Motor neuron (in vitro differentiated cells): ENCODE measurements at regions not wholly inside any gene's neighbourhood (a gene's known extent, or its start where the extent isn't known, plus 50 kb on each side); places are given as distances from the start of the nearest gene placed in this dataset.

ENCODE experiments used
- ATAC-seq, 8 experiments: fragments of 200-7000 bp; cut with Tn5 transposase; replicated peaks in 6 of 8; 2 replicates each; pipeline ENCODE4 v1.8.0; 2021; ENCODE audit warnings: mild to moderate bottlenecking in 8 of 8, moderate library complexity in 8 of 8
- H3K27ac ChIP-seq, 2 donors: fragments of 250-450 bp; sonication (Bioruptor Pico); 2 replicates each; pipeline ENCODE4 v1.9.0; 2021; ENCODE audit warnings: antibody characterized with exemption in 2 of 2, mild to moderate bottlenecking in 2 of 2, moderate library complexity in 1 of 2
- H3K4me1 ChIP-seq, 2 donors: fragments of 250-450 bp; sonication (Bioruptor Pico); replicated peaks in 1 of 2; 2 replicates each; pipeline ENCODE4 v1.6.1; 2021; ENCODE audit warnings: antibody characterized with exemption in 2 of 2, mild to moderate bottlenecking in 2 of 2, moderate library complexity in 1 of 2
- H3K4me3 ChIP-seq, 5 donors: fragments of 250-450 bp; sonication (Bioruptor Pico); 2 replicates each; pipeline ENCODE4 v1.9.0; 2021; ENCODE audit warnings: antibody characterized with exemption in 5 of 5, mild to moderate bottlenecking in 5 of 5, moderate library complexity in 4 of 5
- WGBS, 10 experiments: fragments of 450-650 bp; shearing (Covaris generic); methylation state at CpG; one replicate each; pipeline ENCODE4 v1.0.0; 2022; 5-methylcytosine and 5-hydroxymethylcytosine counted together
- in situ Hi-C, 9 experiments: fragments of 400-800 bp; cut with MboI; loops; one replicate each; pipeline ENCODE4 v1.15.0; 2021; ENCODE audit warnings: low sequenced_read_pairs in 9 of 9, low pct_unique_long_range_greater_than_20kb in 2 of 9; ENCODE audit not compliant: unreplicated experiment in 9 of 9

GRCh38 chr7:10082896-10083295, 890.8 kb upstream of the PHF14 start:
- ATAC-seq: no peak
- WGBS, 10 experiments: 18 to 100% (median 86%) methylated on average over 1 to 4 of the region's 4 CpGs; no CpG with 5 or more reads in 2 of the 10 experiments
- Histone ChIP-seq H3K4me3 (no peak overlapping the region), H3K27ac (no peak overlapping the region), H3K4me1 (no peaks in the 10 kb centered on the region)
- in situ Hi-C loops: no loop called here

- 2 to 73% (median 50%) methylated on average over 2 to 4 of the region's 4 CpGs for WGBS, 10 experiments
- no peak for ATAC-seq
Observed at GRCh38 chr7:10083766-10084165, 889.9 kb upstream of the PHF14 start.

DNA sequence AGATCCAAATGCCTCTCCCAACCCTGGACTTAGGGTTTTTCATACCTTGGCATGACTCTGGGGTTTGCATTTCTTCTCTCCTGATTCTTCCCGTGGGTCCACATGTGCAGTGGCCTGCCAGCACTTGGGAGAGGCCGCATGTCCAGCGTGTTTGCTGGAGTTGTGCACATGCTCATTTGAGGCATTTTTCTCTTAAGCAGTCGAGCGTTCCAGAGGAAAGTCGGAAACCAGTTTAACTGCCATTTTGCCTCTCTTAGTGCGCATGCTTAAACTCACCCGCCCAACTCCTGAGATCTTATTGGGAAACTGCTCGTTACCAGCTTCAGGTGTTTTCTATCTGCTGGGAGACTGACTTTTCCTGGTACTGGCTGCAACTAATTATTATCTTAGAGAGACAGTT, 888.4 kb upstream of the PHF14 start:
- Histone ChIP-seq H3K4me3 (no peak overlapping the region), H3K4me1 (no peaks in the 10 kb centered on the region), H3K27ac (no peak overlapping the region)
- WGBS, 10 experiments: 19 to 100% (median 89%) methylated on average over 3 to 9 of the region's 9 CpGs; no CpG with 5 or more reads in 1 of the 10 experiments
- in situ Hi-C loops: no loop called here
- ATAC-seq: no peak

More at GRCh38 chr7:10083766-10084165, 889.9 kb upstream of the PHF14 start:
- no peak overlapping the region for H3K4me3 ChIP-seq
- H3K4me1 ChIP-seq: no peaks in the 10 kb centered on the region
- in situ Hi-C loops: no loop called here
- no peak overlapping the region for H3K27ac ChIP-seq

DNA sequence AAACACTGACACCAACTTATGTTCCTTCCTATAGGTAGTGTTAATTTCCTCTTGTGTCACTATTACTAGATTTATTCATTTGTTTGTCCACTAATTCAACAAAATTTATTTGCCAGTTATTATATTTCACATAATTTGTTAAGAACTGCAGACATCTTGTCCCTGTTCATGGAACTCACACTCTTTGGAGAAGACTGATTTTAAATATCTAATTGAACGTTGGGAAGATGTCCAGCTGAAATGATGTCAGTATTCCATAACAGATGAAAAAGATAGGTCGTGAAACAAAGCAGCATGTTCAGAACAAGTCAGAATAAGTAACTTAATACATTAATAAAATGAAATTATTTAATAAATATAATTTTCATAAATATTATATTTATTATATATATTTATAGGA, 873.1 kb upstream of the PHF14 start:
- WGBS, 10 experiments: 0 to 90% (median 63%) methylated on average over 1 to 2 of the region's 2 CpGs
- in situ Hi-C loops: loop anchor here in 1 of 9 experiments (25.0 kb wide), 1 partner anchor 1663 kb away; the partner anchor contains the start of gene NXPH1
- Histone ChIP-seq H3K4me1 (peaks cover 0 to 10% of the 10 kb centered on the region in 2 donors), H3K4me3 (no peak overlapping the region), H3K27ac (no peak overlapping the region)
- no peak for ATAC-seq

GRCh38 chr7:10101351-10101750, 872.3 kb upstream of the PHF14 start:
- Histone ChIP-seq H3K4me1 (peaks cover 0 to 10% of the 10 kb centered on the region in 2 donors), H3K27ac (no peak overlapping the region), H3K4me3 (no peak overlapping the region)
- WGBS, 10 experiments: 0 to 52% (median 14%) methylated on average over 1 to 2 of the region's 2 CpGs; no CpG with 5 or more reads in 1 of the 10 experiments
- in situ Hi-C loops: loop anchor here in 1 of 9 experiments (25.0 kb wide), 1 partner anchor 1664 kb away; the partner anchor contains the start of gene NXPH1
- ATAC-seq: peak in 4 of 8 experiments; percentile 40 to 56 (median 50)

- Histone ChIP-seq H3K4me3 (no peak overlapping the region), H3K4me1 (peaks cover 0 to 10% of the 10 kb centered on the region in 2 donors), H3K27ac (no peak overlapping the region)
- in situ Hi-C loops: loop anchor here in 1 of 9 experiments (25.0 kb wide), 1 partner anchor 1667 kb away; the partner anchor contains the start of gene NXPH1
- WGBS, 10 experiments: 0 to 100% (median 80%) methylated on average over 1 to 3 of the region's 3 CpGs; no CpG with 5 or more reads in 2 of the 10 experiments
- ATAC-seq: no peak
Observed at GRCh38 chr7:10104292-10104691, 869.4 kb upstream of the PHF14 start.

DNA sequence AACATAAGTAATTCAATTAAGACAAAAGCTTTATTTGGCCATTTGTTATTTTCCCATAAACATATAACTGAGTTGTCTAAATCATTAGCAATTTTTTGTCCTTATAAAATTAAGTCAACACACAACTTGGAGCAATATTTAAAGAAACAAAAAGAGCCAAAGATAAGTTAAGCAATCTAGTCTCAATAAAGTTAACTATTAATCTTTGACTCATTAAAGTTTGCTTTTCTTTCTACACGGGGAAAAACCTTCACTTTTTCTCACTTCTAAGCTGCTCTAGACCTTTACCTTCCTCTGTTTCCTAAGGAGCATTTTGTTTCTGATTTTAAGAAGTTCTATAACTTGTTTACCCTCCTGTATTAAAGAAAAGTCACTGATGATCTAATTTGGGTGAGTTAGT, 867.1 kb upstream of the PHF14 start:
- Histone ChIP-seq H3K4me3 (no peak overlapping the region), H3K27ac (no peak overlapping the region), H3K4me1 (peaks cover 0 to 2% of the 10 kb centered on the region in 2 donors)
- in situ Hi-C loops: loop anchor here in 1 of 9 experiments (25.0 kb wide), 1 partner anchor 1669 kb away; the partner anchor contains the start of gene NXPH1
- 0 to 75% (median 27%) methylated on average over 1 of the region's 1 CpG; no CpG with 5 or more reads in 2 of the 10 experiments for WGBS, 10 experiments
- ATAC-seq: no peak

- ATAC-seq: no peak
- WGBS, 10 experiments: 0 to 100% (median 77%) methylated on average over 1 to 6 of the region's 6 CpGs; no CpG with 5 or more reads in 3 of the 10 experiments
- peaks cover 8% of the 10 kb centered on the region in 2 donors for H3K4me1 ChIP-seq
- in situ Hi-C loops: loop anchor here in 1 of 9 experiments (25.0 kb wide), 1 partner anchor 1679 kb away; the partner anchor contains the start of gene NXPH1
- no peak overlapping the region for H3K4me3 ChIP-seq
- no peak overlapping the region for H3K27ac ChIP-seq
Observed at GRCh38 chr7:10116511-10116910, 857.2 kb upstream of the PHF14 start.

DNA sequence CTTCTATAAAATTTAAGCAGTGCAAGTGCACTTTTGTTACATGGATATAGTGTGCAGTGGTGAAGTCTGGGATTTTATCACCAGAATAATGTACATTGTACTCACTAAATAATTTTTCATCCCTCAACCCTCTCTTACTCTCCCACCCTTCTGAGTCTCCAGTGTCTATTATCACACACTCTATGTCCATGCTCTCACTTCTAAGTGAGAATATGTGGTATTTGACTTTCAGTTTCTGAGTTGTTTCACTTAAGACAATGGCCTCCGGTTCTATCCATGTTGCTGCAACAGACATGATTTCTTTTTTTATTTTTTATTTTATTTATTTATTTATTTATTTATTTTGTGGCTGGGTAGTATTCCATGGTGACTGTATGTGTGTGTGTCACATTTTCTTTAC, 855.9 kb upstream of the PHF14 start:
- H3K4me1 ChIP-seq: peaks cover 20 to 21% of the 10 kb centered on the region in 2 donors
- 7 to 100% (median 88%) methylated on average over 1 of the region's 1 CpG for WGBS, 10 experiments

DNA sequence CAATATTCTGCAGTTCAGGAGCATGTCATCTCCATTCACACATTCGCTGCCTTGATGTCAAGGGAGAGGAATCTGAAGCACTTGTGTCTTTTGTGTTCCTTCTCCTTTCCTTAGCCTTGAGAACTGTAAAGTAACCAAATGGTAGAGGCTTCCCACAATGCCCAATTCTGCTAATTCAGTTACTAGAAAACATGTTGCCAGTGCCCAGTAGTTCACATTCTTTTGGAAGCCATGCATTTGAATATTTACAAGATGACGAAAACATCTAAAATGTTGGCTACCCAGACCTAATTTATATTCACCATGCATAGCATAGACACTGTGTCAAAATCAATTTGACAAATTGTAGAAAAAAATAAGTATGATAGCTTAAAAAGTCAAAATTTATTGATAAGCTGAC, 852.7 kb upstream of the PHF14 start:
- Histone ChIP-seq H3K27ac (no peak overlapping the region), H3K4me3 (no peak overlapping the region), H3K4me1 (peaks cover 30% of the 10 kb centered on the region in 2 donors)
- WGBS, 10 experiments: 0 to 100% (median 59%) methylated on average over 1 to 2 of the region's 2 CpGs; no CpG with 5 or more reads in 2 of the 10 experiments
- peak in 1 of 8 experiments; percentile 9 for ATAC-seq
- in situ Hi-C loops: loop anchor here in 1 of 9 experiments (25.0 kb wide), 1 partner anchor 1684 kb away; the partner anchor contains the start of gene NXPH1

More for the DNA sequence above, 855.9 kb upstream of the PHF14 start:
- no peak for ATAC-seq
- Histone ChIP-seq H3K4me3 (no peak overlapping the region), H3K27ac (no peak overlapping the region)
- in situ Hi-C loops: loop anchor here in 1 of 9 experiments (25.0 kb wide), 1 partner anchor 1681 kb away; the partner anchor contains the start of gene NXPH1

DNA sequence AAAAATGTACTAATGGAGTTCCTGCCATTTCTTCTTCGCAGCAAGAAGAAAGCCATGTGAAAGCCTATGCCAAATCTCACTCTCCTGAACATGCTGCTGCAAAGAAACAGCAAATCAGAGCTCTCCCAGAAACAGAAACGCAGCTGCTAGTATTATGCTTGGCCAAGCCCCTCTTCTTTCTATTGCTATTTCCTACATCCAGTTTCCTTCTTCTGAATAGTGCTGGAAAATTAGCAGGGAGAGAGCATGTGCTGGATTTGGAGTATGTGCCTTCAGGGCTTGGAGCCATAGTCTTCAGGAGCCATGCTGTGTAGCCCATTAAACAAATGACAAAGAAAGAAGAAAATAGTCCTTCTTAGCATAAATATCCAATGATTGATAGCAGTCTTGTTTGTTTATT, 852.0 kb upstream of the PHF14 start:
- peaks cover 30% of the 10 kb centered on the region in 2 donors for H3K4me1 ChIP-seq
- WGBS, 10 experiments: 17 to 89% (median 57%) methylated on average over 1 to 2 of the region's 2 CpGs; no CpG with 5 or more reads in 1 of the 10 experiments
- in situ Hi-C loops: loop anchor here in 1 of 9 experiments (25.0 kb wide), 1 partner anchor 1684 kb away; the partner anchor contains the start of gene NXPH1
- H3K27ac ChIP-seq: peak overlapping the region in 1 of 2 donors; percentile 54
- no peak for ATAC-seq
- H3K4me3 ChIP-seq: no peak overlapping the region

DNA sequence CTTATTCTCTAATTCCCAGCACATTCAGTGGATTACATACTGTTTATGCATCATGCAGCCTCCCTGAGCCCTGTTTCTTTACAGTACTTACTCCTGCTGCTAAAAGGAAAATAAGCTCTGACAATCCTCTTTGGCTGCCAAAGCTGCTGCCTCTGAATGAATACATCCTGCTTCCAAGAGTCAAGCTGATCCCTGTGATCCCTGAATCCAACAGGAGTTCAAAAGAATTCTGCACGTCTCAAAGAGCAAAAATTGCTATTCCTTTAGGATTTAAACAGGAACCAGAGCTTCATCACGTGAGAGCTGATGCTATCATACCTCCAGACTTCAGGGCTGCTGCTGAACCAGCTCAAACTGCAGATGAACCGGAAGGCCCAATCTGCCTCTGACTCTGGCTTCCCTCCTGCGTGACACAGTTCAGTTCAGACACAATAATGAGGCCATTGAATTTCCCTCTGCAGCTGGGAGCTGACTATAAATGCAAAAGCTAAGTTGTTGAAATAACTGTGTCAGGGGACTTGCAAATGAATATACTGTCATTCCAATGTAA, 851.0 kb upstream of the PHF14 start:
- H3K27ac ChIP-seq: peak overlapping the region; percentile 74 to 81
- peaks cover 30% of the 10 kb centered on the region in 2 donors for H3K4me1 ChIP-seq
- peak overlapping the region in 2 of 5 donors; percentile 4 to 13 for H3K4me3 ChIP-seq
- in situ Hi-C loops: loop anchor here in 1 of 9 experiments (25.0 kb wide), 1 partner anchor 1685 kb away; the partner anchor contains the start of gene NXPH1
- peak in 7 of 8 experiments; percentile 27 to 100 (median 99) for ATAC-seq
- 0 to 20% (median 4%) methylated on average over 1 to 4 of the region's 4 CpGs; no CpG with 5 or more reads in 4 of the 10 experiments for WGBS, 10 experiments

- H3K4me3 ChIP-seq: no peak overlapping the region
- in situ Hi-C loops: loop anchor here in 1 of 9 experiments (25.0 kb wide), 1 partner anchor 109 kb away; no protein-coding TSS in a partner anchor
- no peak overlapping the region for H3K27ac ChIP-seq
- peaks cover 0 to 2% of the 10 kb centered on the region in 2 donors for H3K4me1 ChIP-seq
- 0 to 50% methylated on average over 1 of the region's 1 CpG; no CpG with 5 or more reads in 8 of the 10 experiments for WGBS, 10 experiments
- ATAC-seq: no peak
Observed at GRCh38 chr7:10128748-10129147, 844.9 kb upstream of the PHF14 start.
